GM12872 (cell line): ENCODE measurements at regions not wholly inside any gene's neighbourhood (a gene's known extent, or its start where the extent isn't known, plus 50 kb on each side); places are given as distances from the start of the nearest gene placed in this dataset.

Experiments
- CTCF ChIP-seq: IDR thresholded peaks from 3 replicates; pipeline ENCODE4 v1.5.1; 2011; ENCODE audit warnings: low read depth, mild to moderate bottlenecking, low read length, moderate library complexity; ENCODE audit not compliant: insufficient read depth

GRCh38 chr2:12971581-12972365 lies 255.0 kb downstream of the TRIB2 start:
- TF ChIP-seq CTCF, result no peak

- TF ChIP-seq CTCF, result no peak
Measured at GRCh38 chr2:12978066-12978835, 261.5 kb downstream of the TRIB2 start.

GRCh38 chr2:12979066-12979465 lies 262.3 kb downstream of the TRIB2 start:
- no peak for TF ChIP-seq CTCF

GRCh38 chr2:12980817-12981216 lies 264.1 kb downstream of the TRIB2 start:
- TF ChIP-seq CTCF, result no peak

GRCh38 chr2:12982149-12982584 lies 265.4 kb downstream of the TRIB2 start:
- TF ChIP-seq CTCF, result no peak

- no peak for TF ChIP-seq CTCF
Measured at GRCh38 chr2:12987246-12987645, 270.5 kb downstream of the TRIB2 start.

- no peak for TF ChIP-seq CTCF
Measured at GRCh38 chr2:12988279-12988678, 271.5 kb downstream of the TRIB2 start.
